GM06990 (cell line): ENCODE measurements at regions not wholly inside any gene's neighbourhood (a gene's known extent, or its start where the extent isn't known, plus 50 kb on each side); places are given as distances from the start of the nearest gene placed in this dataset.

ENCODE experiments used
- DNase-seq: peaks from one replicate; pipeline ENCODE4 v3.0.0-alpha.2; 2011; ENCODE audit not compliant: insufficient read length; ENCODE audit errors: extremely low read depth
- H3K27me3 ChIP-seq: replicated peaks from 2 replicates; pipeline ENCODE4 v1.6.0; 2011; ENCODE audit warnings: low read length; ENCODE audit not compliant: control insufficient read depth, insufficient read depth
- H3K36me3 ChIP-seq: 2 replicates; pipeline ENCODE4 v1.5.1; 2011; ENCODE audit warnings: low read length; ENCODE audit not compliant: control insufficient read depth, insufficient read depth
- H3K4me3 ChIP-seq: replicated peaks from 2 replicates; pipeline ENCODE4 v1.5.1; 2011; ENCODE audit warnings: low read depth, mild to moderate bottlenecking, control low read depth, low read length
- CTCF ChIP-seq: IDR thresholded peaks from 2 replicates; pipeline ENCODE4 v1.5.1; 2011; ENCODE audit warnings: low read length, control low read depth, mild to moderate bottlenecking, inconsistent platforms; ENCODE audit not compliant: insufficient read depth, poor library complexity, severe bottlenecking

DNA sequence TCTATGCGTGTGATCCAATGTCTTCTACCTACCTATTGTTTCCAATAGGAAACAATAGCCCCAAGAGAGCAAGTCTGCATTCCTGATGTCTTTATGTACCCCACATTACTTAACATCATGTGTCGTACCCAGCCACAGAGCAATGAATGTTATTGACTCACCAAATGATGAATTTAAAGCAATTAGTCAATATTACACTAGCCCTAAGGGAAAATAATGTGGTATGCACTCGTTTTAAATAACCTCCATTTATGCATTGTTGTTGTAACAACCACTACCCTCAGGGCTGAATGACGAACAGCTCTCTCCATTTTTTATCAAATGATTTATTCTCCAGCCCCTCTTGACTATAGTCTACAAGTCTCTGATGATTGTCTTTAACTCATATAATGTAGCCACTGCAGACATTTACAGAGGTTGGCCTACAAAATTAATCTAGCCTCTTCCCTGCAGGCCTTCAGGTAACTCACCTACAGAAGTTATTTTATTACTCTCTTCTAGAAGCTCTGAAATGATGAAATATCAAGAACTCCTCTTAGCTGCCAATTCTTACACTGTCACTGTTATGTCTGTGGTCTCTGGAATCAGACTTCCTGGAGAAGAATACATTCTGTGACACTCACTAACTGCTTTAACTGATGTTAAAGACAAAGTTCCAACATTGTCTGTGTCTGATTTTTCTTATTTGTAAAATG lies 601.7 kb upstream of the GRIA3 start:
- Histone ChIP-seq H3K4me3 (no peak overlapping the region), H3K36me3 (no peaks in the 10 kb centered on the region), H3K27me3 (no peaks in the 10 kb centered on the region)
- no peak for DNase-seq
- TF ChIP-seq CTCF: no peak

DNA sequence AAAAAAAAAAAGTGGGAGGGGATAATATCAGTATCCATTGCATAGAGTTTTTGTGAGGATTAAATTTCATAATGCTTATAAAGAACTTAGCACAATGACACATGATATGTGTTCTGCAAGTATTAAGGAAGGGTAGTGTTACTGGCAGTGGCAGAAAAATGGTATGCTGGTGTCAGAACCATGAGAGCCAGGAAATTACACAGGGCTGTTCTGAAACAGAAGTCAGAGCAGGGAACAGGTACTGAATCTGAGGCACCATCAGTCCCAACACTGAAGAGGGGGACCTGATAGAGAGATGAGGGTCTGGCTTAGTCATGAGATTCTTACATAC lies 601.1 kb upstream of the GRIA3 start:
- Histone ChIP-seq H3K4me3 (no peak overlapping the region), H3K36me3 (no peaks in the 10 kb centered on the region), H3K27me3 (no peaks in the 10 kb centered on the region)
- TF ChIP-seq CTCF: no peak
- DNase-seq: no peak

GRCh38 chrX:122583551-122583950 lies 600.5 kb upstream of the GRIA3 start:
- Histone ChIP-seq H3K36me3 (no peaks in the 10 kb centered on the region), H3K4me3 (no peak overlapping the region), H3K27me3 (no peaks in the 10 kb centered on the region)
- TF ChIP-seq CTCF: no peak
- DNase-seq: no peak

GRCh38 chrX:122584981-122585380 lies 599.1 kb upstream of the GRIA3 start:
- H3K4me3 ChIP-seq: no peak overlapping the region
- no peaks in the 10 kb centered on the region for H3K27me3 ChIP-seq
- no peak for TF ChIP-seq CTCF
- H3K36me3 ChIP-seq: no peaks in the 10 kb centered on the region
- no peak for DNase-seq

DNA sequence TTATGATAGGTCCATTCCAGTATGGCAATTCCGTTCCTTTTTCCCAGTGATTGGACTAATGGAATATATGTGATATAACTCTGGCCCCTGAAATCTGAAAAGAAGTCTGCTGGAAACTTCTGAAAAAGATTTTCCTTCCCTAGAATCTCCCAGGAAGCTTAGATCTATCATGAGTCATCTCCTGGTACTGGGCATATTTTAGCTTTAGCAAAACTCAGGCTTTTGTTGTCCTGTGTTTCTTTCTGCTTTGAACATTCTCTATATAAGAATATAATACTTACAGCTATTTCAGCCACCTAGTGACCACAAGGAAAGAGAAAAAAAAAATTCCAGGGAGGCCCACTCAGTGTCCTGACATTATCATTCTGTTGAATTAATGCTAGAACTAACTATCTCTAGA lies 597.2 kb upstream of the GRIA3 start:
- no peak for DNase-seq
- TF ChIP-seq CTCF: no peak
- no peaks in the 10 kb centered on the region for H3K36me3 ChIP-seq
- no peak overlapping the region for H3K4me3 ChIP-seq
- no peaks in the 10 kb centered on the region for H3K27me3 ChIP-seq

GRCh38 chrX:122591546-122591945 lies 592.5 kb upstream of the GRIA3 start:
- Histone ChIP-seq H3K36me3 (no peaks in the 10 kb centered on the region), H3K4me3 (no peak overlapping the region), H3K27me3 (no peaks in the 10 kb centered on the region)
- TF ChIP-seq CTCF: no peak
- DNase-seq: no peak
